GF-D8 (cell line): ENCODE measurements at regions not wholly inside any gene's neighbourhood (a gene's known extent, or its start where the extent isn't known, plus 50 kb on each side); places are given as distances from the start of the nearest gene placed in this dataset.
"Not testable (repeated sequence)": the region's sequence is repeated elsewhere in the genome, so short reads cannot be mapped to it uniquely, and the experiment has no call there.

ENCODE experiments used
- DNase-seq: peaks from one replicate; lab custom pipeline; 2025; lab: John Stamatoyannopoulos, UW

DNA sequence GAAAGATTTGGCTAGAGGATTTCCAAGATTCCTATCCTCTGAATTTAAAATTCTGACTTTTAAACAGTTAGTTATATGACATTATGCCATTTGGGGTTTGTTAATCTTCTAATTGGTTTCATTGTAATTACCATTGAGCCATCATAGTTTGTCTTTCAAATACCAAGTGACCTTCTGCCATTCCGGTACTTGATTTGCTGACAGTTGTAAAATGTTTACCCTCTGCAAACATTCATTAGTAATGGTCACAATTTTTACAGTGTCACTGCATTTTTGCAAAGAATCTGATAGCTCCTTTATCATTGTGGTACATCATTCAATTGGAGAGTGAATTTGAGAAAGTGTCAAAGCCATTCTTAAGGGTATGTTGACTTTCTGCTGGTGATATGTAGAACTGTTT is 645.0 kb upstream of the TBL1XR1 start:
- no peak for DNase-seq

DNA sequence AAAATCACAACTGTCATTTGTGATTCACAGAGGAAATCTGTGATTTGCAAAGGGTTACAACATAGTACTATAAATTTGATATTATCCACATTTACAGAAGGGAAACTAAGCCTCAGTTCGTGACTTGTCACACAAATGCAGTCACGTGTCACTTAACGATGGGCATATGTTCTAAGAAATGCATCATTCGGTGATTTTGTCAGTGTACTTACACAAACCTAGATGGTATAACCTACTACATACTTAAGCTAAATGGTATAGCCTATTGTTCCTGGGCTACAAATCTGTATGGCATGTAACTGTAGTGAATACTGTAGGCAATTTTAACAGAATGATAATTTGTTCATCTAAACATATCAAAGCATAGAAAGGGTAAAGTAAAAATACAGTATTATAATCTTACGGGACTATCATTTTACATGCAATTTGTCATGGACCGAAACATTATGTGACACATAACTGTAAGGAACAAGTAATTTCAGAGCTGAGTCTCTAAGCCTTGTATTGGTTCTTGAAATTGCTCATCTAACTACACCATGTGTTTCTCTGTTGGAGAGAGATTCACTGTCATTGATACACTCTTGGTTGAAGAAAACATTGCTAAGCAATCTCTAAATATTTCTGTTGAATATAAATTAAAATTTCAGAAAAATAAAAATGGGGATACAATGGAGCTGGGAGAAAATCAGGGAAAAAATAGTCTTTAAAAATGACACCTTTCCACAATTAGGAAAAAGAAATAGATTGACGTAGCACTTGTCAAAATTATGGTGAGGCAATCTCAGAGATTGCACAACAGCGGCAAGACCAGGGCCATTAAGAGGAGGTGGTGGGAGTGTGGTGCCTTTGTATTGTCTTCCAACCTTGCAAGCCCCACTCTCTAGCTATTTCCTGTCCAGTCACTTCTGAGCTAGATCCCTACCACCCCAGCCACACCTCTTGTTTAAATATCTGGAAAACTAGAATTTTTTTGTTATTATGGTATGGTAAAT is 645.8 kb upstream of the TBL1XR1 start:
- no peak for DNase-seq

DNA sequence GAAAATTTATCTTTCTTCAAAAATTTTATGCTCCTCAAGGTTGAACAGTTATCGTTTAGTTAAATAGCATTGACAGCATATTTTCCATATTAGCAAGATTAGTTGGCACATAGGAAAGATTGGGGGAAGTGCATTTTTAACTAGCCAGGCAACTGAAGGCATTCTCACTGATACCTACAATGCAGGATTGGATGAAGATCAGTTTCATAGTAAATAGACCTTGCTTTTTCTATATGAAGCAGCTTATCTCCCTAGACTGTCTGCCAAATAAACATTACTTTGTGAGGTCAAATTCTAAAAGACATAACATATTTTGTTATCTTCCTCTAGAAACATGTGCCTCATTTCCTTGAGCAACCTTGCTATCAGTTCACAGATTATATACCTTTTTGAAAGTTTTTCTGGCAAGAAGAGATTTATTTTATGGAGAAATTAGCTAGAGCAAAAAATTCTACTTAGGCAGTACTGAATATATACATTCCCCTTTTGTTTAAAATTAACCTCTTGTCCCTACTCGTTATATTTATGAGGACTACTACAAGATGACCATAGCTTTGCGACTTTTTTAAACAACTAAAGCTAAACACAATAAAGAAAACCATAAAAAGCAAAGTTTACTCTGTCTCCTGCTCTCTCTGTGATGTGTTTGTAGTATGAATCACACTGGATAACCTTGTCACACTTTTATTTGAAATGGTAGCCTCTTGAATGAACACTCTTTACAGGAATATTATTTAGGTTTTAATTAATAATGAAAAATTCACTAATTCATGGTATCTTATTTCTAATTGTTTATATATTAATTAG is 654.9 kb upstream of the TBL1XR1 start:
- DNase-seq = no peak

GRCh38 chr3:177855021-177855420 is 657.7 kb upstream of the TBL1XR1 start:
- DNase-seq = no peak

DNA sequence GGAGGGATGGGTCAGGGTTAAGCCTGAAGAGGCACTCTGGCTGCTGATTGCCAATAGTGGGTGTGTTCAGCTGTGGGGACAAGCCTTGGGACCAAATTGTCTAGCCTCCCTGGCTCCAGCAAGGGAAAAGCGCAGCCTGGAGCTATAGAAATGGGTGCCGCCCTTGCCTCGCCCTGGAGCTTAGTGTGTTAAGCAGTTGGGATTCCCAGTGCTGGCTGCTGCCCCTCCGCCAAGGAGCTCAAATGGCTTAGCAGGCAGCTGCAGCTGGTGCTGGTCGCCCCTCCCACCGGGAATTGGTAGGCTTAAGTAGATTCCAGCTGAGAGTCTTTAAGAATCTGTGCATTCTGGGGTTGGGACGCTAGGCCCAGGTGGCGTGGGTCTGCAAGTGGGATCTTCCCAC is 662.9 kb upstream of the TBL1XR1 start:
- DNase-seq = no peak

- DNase-seq = no peak
Measured at GRCh38 chr3:177862962-177863491, 665.7 kb upstream of the TBL1XR1 start.

- not testable (repeated sequence) for DNase-seq
Measured at GRCh38 chr3:177871267-177871666, 665.0 kb upstream of the KCNMB2 start.

GRCh38 chr3:177878192-177878591 is 658.0 kb upstream of the KCNMB2 start:
- DNase-seq = no peak

DNA sequence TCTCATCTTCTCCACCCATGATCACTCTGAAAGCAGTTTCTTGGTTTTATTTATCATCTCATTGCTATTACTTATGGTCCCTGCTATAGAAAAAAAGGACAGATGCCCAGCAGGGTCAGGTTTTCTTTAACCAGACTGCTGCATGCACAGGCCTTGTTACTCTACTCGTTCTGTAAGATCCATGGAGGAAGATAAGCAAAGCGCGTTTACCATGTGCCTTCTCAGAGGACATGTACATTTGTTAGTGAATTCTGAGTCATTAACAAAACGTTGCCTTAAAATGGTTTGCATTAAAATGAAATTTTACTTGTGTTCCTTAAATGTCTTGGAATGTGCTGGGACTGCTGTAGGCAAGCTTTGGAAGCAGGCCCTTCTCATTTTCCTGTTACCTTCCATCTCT is 657.3 kb upstream of the KCNMB2 start:
- DNase-seq = no peak

GRCh38 chr3:177881351-177881750 is 654.9 kb upstream of the KCNMB2 start:
- no peak for DNase-seq

GRCh38 chr3:177882124-177882648 is 654.0 kb upstream of the KCNMB2 start:
- no peak for DNase-seq

DNA sequence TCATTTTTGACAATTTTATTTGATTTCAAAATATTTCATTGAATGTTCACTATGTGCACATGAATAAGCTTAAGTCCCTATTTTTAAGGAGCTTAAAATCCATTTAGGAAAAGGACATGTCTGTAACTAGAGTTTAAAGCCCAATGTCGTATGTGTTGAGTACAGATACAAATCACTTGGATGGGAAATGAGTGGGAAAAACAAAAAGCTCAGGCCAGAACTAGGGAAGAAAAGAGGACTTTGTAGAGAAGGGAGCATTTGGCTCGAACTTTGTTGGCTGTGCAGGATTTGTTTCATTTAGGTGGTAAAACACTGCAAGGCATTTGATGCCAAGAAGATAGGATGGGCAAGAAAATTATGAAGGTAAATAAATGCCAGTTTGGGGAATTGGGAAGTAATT is 653.1 kb upstream of the KCNMB2 start:
- no peak for DNase-seq

- no peak for DNase-seq
Measured at GRCh38 chr3:177883957-177884356, 652.3 kb upstream of the KCNMB2 start.

GRCh38 chr3:177885063-177885462 is 651.2 kb upstream of the KCNMB2 start:
- no peak for DNase-seq

DNA sequence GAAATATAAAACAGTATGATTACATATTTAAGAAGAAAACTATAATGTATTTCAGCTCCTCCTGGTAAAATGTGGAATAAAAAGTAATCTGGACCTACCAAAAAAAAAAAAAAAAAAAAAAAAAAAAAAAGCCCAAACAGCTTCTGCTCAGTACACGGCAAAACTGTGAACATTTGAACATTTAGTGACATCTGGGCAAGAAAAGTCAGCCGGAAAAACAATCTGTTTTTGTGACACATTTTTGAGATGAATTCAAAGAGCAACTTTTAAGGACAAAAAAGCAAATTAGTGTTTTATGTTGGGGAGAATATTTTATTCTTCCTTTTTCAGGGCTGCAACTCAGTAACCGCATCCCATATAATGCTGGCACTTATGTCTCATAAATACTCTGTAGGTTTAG is 649.7 kb upstream of the KCNMB2 start:
- DNase-seq = no peak

GRCh38 chr3:177887475-177887874 is 648.8 kb upstream of the KCNMB2 start:
- no peak for DNase-seq

DNA sequence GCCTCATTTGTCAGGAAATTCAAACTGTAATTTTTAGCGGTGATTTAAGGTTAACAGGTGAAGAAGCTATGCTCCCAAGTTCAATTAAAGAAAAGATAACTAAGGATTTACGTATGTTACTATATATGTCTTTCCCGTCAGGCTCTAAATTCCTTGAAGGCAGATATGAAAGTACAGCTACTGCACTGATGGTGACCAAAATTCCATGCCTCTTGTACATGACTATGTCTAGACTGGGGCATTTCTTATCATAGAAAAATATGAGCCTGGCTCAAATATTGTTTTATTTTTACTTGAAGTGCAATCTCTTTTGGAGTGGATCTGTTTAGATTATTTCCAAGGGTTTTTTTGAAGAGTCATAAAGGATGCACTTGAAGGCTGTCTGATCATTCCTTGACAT is 647.1 kb upstream of the KCNMB2 start:
- no peak for DNase-seq

GRCh38 chr3:177889652-177890358 is 646.4 kb upstream of the KCNMB2 start:
- no peak for DNase-seq

DNA sequence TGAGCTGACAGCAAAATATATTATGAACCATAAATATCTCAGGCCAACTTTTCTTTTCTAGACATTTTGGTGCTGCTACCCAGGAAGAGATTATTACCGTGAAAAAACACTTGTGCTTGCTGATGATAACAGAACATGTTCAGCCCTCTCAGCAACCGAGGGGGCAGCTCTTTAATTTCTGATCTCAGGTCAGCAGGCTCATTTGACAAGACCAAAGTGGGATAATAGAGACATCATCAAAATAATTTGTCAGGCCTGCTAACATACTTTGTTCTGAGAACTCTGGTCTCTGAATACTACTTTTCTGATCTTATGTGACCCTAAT is 645.9 kb upstream of the KCNMB2 start:
- no peak for DNase-seq

- not testable (repeated sequence) for DNase-seq
Measured at GRCh38 chr3:177891569-177891968, 644.7 kb upstream of the KCNMB2 start.

- DNase-seq = no peak
Measured at GRCh38 chr3:177893331-177893730, 642.9 kb upstream of the KCNMB2 start.
